ENCODE measurements at regions not wholly inside any gene's neighbourhood (a gene's known extent, or its start where the extent isn't known, plus 50 kb on each side); places are given as distances from the start of the nearest gene placed in this dataset.

GRCh38 chr6:146943664-146944063, 260.6 kb upstream of the STXBP5 start:
- intact Hi-C loops (cut with DNase I) = no loop called here
- H3K4me3 ChIP-seq = no peak overlapping the region
- H3K27ac ChIP-seq = no peak overlapping the region
- no peaks in the 10 kb centered on the region for H3K9me3 ChIP-seq
- no peak for DNase-seq
- no peaks in the 10 kb centered on the region for H3K27me3 ChIP-seq
- H3K4me1 ChIP-seq (ENCODE audit: insufficient read depth) = no peaks in the 10 kb centered on the region
- no peak for TF ChIP-seq EP300 (IDR thresholded peaks at IDR 0.05)
- no peak for TF ChIP-seq POLR2A (IDR thresholded peaks at IDR 0.05)
- TF ChIP-seq CTCF (IDR thresholded peaks at IDR 0.05) = no peak
- H3K36me3 ChIP-seq = no peaks in the 10 kb centered on the region
- WGBS, 3 donors = 92 to 99% (median 95%) methylated on average over 4 of the region's 4 CpGs

- no peaks in the 10 kb centered on the region for H3K9me3 ChIP-seq
- no peaks in the 10 kb centered on the region for H3K4me1 ChIP-seq (ENCODE audit: insufficient read depth)
- H3K27me3 ChIP-seq = no peaks in the 10 kb centered on the region
- intact Hi-C loops (cut with DNase I) = no loop called here
- no peak overlapping the region for H3K4me3 ChIP-seq
- no peaks in the 10 kb centered on the region for H3K36me3 ChIP-seq
- TF ChIP-seq POLR2A (IDR thresholded peaks at IDR 0.05) (no peak), EP300 (IDR thresholded peaks at IDR 0.05) (no peak), CTCF (IDR thresholded peaks at IDR 0.05) (no peak)
- H3K27ac ChIP-seq = no peak overlapping the region
- no peak for DNase-seq
Observed at GRCh38 chr6:146944077-146944476, 260.1 kb upstream of the STXBP5 start.

- H3K27ac ChIP-seq = no peak overlapping the region
- 54 to 70% (median 68%) methylated on average over 2 of the region's 2 CpGs for whole genome bisulfite sequencing, 3 donors
- no peak for TF ChIP-seq CTCF (IDR thresholded peaks at IDR 0.05)
- TF ChIP-seq EP300 (IDR thresholded peaks at IDR 0.05) = no peak
- TF ChIP-seq POLR2A (IDR thresholded peaks at IDR 0.05) = no peak
- H3K9me3 ChIP-seq = no peaks in the 10 kb centered on the region
- H3K4me3 ChIP-seq = no peak overlapping the region
- no peak for DNase-seq
- no peaks in the 10 kb centered on the region for H3K4me1 ChIP-seq (ENCODE audit: insufficient read depth)
- no peaks in the 10 kb centered on the region for H3K36me3 ChIP-seq
- intact Hi-C loops (cut with DNase I) = no loop called here
- H3K27me3 ChIP-seq = no peaks in the 10 kb centered on the region
Observed at GRCh38 chr6:146944809-146945208, 259.4 kb upstream of the STXBP5 start.

GRCh38 chr6:146946559-146946958, 257.7 kb upstream of the STXBP5 start:
- no peak overlapping the region for H3K27ac ChIP-seq
- DNase-seq = no peak
- TF ChIP-seq CTCF (IDR thresholded peaks at IDR 0.05) (no peak), POLR2A (IDR thresholded peaks at IDR 0.05) (no peak), EP300 (IDR thresholded peaks at IDR 0.05) (no peak)
- WGBS, 3 donors = 56 to 81% (median 70%) methylated on average over 1 of the region's 1 CpG
- no peaks in the 10 kb centered on the region for H3K27me3 ChIP-seq
- H3K36me3 ChIP-seq = no peaks in the 10 kb centered on the region
- H3K4me1 ChIP-seq (ENCODE audit: insufficient read depth) = no peaks in the 10 kb centered on the region
- H3K4me3 ChIP-seq = no peak overlapping the region
- intact Hi-C loops (cut with DNase I) = no loop called here
- no peaks in the 10 kb centered on the region for H3K9me3 ChIP-seq

Data from ovary (tissue), 7 donors.